Panc1 (cell line): ENCODE measurements at regions not wholly inside any gene's neighbourhood (a gene's known extent, or its start where the extent isn't known, plus 50 kb on each side); places are given as distances from the start of the nearest gene placed in this dataset.

Source experiments
- ATAC-seq: fragments of 200-7000 bp; cut with Tn5 transposase; 2 replicates; pipeline ENCODE4 v1.9.1; 2020; ENCODE audit warnings: mild to moderate bottlenecking, moderate library complexity
- BruUV-seq: library from RNA; stranded (reverse); fragments of 400-500 nt; replicated peaks from 2 replicates; lab custom pipeline; 2021; lab: Mats Ljungman, UMichigan
- CTCF ChIA-PET: fragments of 300-600 bp; sonication (Branson Sonifier 250); formaldehyde crosslinking; loops from one replicate; lab custom pipeline; 2022; ENCODE audit warnings: antibody characterized with exemption; lab: Charles Lee
- POLR2A ChIA-PET: fragments of 300-600 bp; sonication (Branson Sonifier 250); formaldehyde crosslinking; loops from one replicate; lab custom pipeline; 2022; ENCODE audit warnings: antibody characterized with exemption; lab: Charles Lee
- DNase-seq: peaks from one replicate; pipeline ENCODE4 v3.0.0-alpha.2; 2010; ENCODE audit warnings: low read depth, low spot score
- H3K27ac ChIP-seq: 2 replicates; pipeline ENCODE4 v1.5.1; 2011; ENCODE audit warnings: mild to moderate bottlenecking, low read length, inconsistent platforms
- H3K27me3 ChIP-seq: fragments of 200-500 bp; sonication (Bioruptor generic); 2 replicates; pipeline ENCODE4 v1.6.0; 2014; ENCODE audit warnings: low read length, inconsistent platforms; ENCODE audit not compliant: control insufficient read depth, insufficient read depth
- H3K36me3 ChIP-seq: fragments of 200-500 bp; sonication (Bioruptor generic); 2 replicates; pipeline ENCODE4 v1.5.1; 2014; ENCODE audit warnings: inconsistent platforms, mild to moderate bottlenecking, low read length, moderate library complexity; ENCODE audit not compliant: control insufficient read depth, insufficient read depth
- H3K4me1 ChIP-seq: 2 replicates; pipeline ENCODE4 v1.5.1; 2011; ENCODE audit warnings: inconsistent platforms, mild to moderate bottlenecking, low read length, moderate library complexity; ENCODE audit not compliant: control insufficient read depth, insufficient read depth
- H3K4me3 ChIP-seq, 2 experiments: 2 replicates each; pipeline ENCODE4 v1.5.1; 2011 to 2012; ENCODE audit warnings: low read depth in 2 of 2, low read length in 2 of 2, mild to moderate bottlenecking in 2 of 2, inconsistent platforms in 1 of 2, moderate library complexity in 1 of 2
- H3K9me3 ChIP-seq: fragments of 200-500 bp; sonication (Bioruptor generic); 2 replicates; pipeline ENCODE4 v1.5.1; 2014; ENCODE audit warnings: low read depth, mild to moderate bottlenecking, inconsistent platforms, low read length, moderate library complexity; ENCODE audit not compliant: control insufficient read depth, insufficient read depth
- POLR2AphosphoS5 ChIP-seq: IDR thresholded peaks from 2 replicates; pipeline ENCODE4 v1.6.1; 2012; ENCODE audit warnings: mild to moderate bottlenecking, low read depth, low read length, moderate library complexity
- SIN3A ChIP-seq: IDR thresholded peaks from 2 replicates; pipeline ENCODE4 v1.6.1; 2012; ENCODE audit warnings: low read depth, mild to moderate bottlenecking, low read length, moderate library complexity, borderline replicate concordance; ENCODE audit not compliant: insufficient read depth
- TCF7L2 ChIP-seq: IDR thresholded peaks from 2 replicates; pipeline ENCODE4 v1.6.1; 2011; ENCODE audit warnings: mild to moderate bottlenecking, low read depth, low read length, inconsistent platforms
- in situ Hi-C: cut with HindIII; loops from 2 replicates; pipeline ENCODE4 v1.10.0; 2016; ENCODE audit warnings: low sequenced_read_pairs, low pct_unique_long_range_greater_than_20kb
- intact Hi-C: fragments of 100-400 bp; cut with micrococcal nuclease; formaldehyde crosslinking; loops from one replicate; pipeline ENCODE4 v1.10.0; 2022; ENCODE audit not compliant: unreplicated experiment
- TF ChIP-seq, protein P1 (sequence below), 2 experiments: IDR thresholded peaks; 2 replicates each; pipeline ENCODE4 v1.6.1; 2011 to 2012; ENCODE audit warnings: low read depth in 2 of 2, control low read depth in 1 of 2, low read length in 1 of 2, mild to moderate bottlenecking in 1 of 2, moderate library complexity in 1 of 2; ENCODE audit not compliant: insufficient read depth in 1 of 2
- TF ChIP-seq, protein P2 (sequence below): fragments of 450-650 bp; IDR thresholded peaks from 2 replicates; pipeline ENCODE4 v1.5.1; 2017; ENCODE audit warnings: mild to moderate bottlenecking

DNA sequence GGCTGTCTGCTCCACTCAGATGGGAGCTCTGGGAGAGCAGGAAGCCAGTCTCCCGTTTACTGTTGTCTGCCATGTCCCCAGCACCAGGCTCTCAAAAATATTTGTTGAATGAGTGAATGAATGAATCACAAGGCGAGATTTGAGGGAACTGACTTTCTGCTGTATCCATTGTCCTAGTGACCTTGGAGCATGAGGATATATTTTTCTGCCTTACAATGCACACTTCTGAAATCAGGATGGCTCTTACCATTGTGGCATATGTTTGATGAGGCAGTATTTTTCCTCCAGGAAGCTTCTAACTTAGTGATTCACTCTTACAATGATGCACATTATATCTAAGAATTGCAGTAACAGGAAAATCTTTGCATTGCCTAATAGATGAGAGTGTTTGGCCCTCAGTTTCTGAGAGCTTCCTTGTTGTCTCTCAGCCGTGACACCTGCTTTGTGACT lies 136.4 kb downstream of the RPS24 start:
- peaks cover 29% of the 10 kb centered on the region for H3K27me3 ChIP-seq
- no TSS peak for BruUV-seq
- POLR2A ChIA-PET, result no interaction called here
- no peak overlapping the region for H3K27ac ChIP-seq
- no peak for ATAC-seq
- no peak overlapping the region for H3K4me3 ChIP-seq
- DNase-seq, result no peak
- CTCF ChIA-PET, result no interaction called here
- no peaks in the 10 kb centered on the region for H3K9me3 ChIP-seq
- no peaks in the 10 kb centered on the region for H3K36me3 ChIP-seq
- intact Hi-C loops, result no loop called here
- no peaks in the 10 kb centered on the region for H3K4me1 ChIP-seq
- TF ChIP-seq, protein P1, sequence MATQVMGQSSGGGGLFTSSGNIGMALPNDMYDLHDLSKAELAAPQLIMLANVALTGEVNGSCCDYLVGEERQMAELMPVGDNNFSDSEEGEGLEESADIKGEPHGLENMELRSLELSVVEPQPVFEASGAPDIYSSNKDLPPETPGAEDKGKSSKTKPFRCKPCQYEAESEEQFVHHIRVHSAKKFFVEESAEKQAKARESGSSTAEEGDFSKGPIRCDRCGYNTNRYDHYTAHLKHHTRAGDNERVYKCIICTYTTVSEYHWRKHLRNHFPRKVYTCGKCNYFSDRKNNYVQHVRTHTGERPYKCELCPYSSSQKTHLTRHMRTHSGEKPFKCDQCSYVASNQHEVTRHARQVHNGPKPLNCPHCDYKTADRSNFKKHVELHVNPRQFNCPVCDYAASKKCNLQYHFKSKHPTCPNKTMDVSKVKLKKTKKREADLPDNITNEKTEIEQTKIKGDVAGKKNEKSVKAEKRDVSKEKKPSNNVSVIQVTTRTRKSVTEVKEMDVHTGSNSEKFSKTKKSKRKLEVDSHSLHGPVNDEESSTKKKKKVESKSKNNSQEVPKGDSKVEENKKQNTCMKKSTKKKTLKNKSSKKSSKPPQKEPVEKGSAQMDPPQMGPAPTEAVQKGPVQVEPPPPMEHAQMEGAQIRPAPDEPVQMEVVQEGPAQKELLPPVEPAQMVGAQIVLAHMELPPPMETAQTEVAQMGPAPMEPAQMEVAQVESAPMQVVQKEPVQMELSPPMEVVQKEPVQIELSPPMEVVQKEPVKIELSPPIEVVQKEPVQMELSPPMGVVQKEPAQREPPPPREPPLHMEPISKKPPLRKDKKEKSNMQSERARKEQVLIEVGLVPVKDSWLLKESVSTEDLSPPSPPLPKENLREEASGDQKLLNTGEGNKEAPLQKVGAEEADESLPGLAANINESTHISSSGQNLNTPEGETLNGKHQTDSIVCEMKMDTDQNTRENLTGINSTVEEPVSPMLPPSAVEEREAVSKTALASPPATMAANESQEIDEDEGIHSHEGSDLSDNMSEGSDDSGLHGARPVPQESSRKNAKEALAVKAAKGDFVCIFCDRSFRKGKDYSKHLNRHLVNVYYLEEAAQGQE (IDR thresholded peaks at IDR 0.05; ENCODE audit: insufficient read depth in 1 of 2, low read depth in 2 of 2, low read length in 1 of 2), result no peak
- TF ChIP-seq, protein P2, sequence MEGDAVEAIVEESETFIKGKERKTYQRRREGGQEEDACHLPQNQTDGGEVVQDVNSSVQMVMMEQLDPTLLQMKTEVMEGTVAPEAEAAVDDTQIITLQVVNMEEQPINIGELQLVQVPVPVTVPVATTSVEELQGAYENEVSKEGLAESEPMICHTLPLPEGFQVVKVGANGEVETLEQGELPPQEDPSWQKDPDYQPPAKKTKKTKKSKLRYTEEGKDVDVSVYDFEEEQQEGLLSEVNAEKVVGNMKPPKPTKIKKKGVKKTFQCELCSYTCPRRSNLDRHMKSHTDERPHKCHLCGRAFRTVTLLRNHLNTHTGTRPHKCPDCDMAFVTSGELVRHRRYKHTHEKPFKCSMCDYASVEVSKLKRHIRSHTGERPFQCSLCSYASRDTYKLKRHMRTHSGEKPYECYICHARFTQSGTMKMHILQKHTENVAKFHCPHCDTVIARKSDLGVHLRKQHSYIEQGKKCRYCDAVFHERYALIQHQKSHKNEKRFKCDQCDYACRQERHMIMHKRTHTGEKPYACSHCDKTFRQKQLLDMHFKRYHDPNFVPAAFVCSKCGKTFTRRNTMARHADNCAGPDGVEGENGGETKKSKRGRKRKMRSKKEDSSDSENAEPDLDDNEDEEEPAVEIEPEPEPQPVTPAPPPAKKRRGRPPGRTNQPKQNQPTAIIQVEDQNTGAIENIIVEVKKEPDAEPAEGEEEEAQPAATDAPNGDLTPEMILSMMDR, result no peak
- TF ChIP-seq TCF7L2 (no peak), POLR2AphosphoS5 (no peak), SIN3A (no peak)
- in situ Hi-C loops, result no loop called here

GRCh38 chr10:78171633-78172400 lies 138.2 kb downstream of the RPS24 start:
- ATAC-seq, result no peak
- Histone ChIP-seq H3K27me3 (peaks cover 36% of the 10 kb centered on the region), H3K4me1 (no peaks in the 10 kb centered on the region), H3K27ac (no peak overlapping the region), H3K36me3 (no peaks in the 10 kb centered on the region), H3K9me3 (no peaks in the 10 kb centered on the region), H3K4me3 (no peak overlapping the region)
- CTCF ChIA-PET, result no interaction called here
- in situ Hi-C loops (no loop called here), intact Hi-C loops (no loop called here)
- TF ChIP-seq, protein P2, result no peak
- no peak for TF ChIP-seq POLR2AphosphoS5
- TF ChIP-seq, protein P1 (IDR thresholded peaks at IDR 0.05; ENCODE audit: insufficient read depth in 1 of 2, low read depth in 2 of 2, low read length in 1 of 2), result no peak
- no peak for TF ChIP-seq TCF7L2
- TF ChIP-seq SIN3A, result no peak
- no peak for DNase-seq
- POLR2A ChIA-PET, result no interaction called here
- BruUV-seq, result no TSS peak
